A549 (cell line): ENCODE measurements at regions not wholly inside any gene's neighbourhood (a gene's known extent, or its start where the extent isn't known, plus 50 kb on each side); places are given as distances from the start of the nearest gene placed in this dataset.

Source experiments
- EHMT2 ChIP-seq: fragments of 200-600 bp; sonication (generic); IDR thresholded peaks from 2 replicates; pipeline ENCODE4 v1.6.1; 2016; ENCODE audit warnings: antibody characterized with exemption, low read depth, mild to moderate bottlenecking, moderate library complexity
- KDM1A ChIP-seq: fragments of 200-600 bp; sonication (generic); IDR thresholded peaks from 2 replicates; pipeline ENCODE4 v1.6.1; 2016; ENCODE audit warnings: low read depth, mild to moderate bottlenecking
- POLR2A ChIP-seq: IDR thresholded peaks from 2 replicates; pipeline ENCODE4 v1.6.1; 2012; ENCODE audit warnings: mild to moderate bottlenecking, low read length
- SMC3 ChIP-seq: fragments of >200 bp; sonication (Bioruptor Twin); formaldehyde crosslinking; IDR thresholded peaks from 3 replicates; pipeline ENCODE4 v1.6.1; 2018; ENCODE audit warnings: inconsistent platforms
- TF ChIP-seq, protein P1 (sequence below): fragments of >200 bp; sonication (Bioruptor Twin); formaldehyde crosslinking; IDR thresholded peaks from 3 replicates; pipeline ENCODE4 v1.5.1; 2016
- TF ChIP-seq, protein P2 (sequence below): fragments of 450-650 bp; IDR thresholded peaks from 2 replicates; pipeline ENCODE4 v1.6.1; 2014; ENCODE audit warnings: antibody characterized with exemption

DNA sequence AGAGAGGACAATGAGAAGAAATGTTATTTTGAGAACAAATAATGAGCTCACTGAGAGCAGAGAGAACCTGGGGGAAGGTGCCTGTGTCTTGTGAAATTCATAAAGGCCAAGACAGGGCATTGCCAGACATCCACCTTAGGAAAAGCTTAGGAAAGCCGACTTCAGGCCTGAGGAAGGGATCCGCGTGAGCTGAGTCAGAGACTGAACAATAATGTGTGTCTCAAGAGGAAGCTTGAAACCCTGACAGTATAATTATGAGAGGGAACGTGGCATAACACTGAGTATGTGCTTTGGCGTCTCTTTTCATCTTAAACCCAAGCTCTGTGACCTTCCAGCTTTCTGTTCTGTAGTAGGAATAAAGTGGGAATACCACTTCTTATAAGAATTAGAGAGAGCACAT is 307.2 kb downstream of the ACTR3B start:
- TF ChIP-seq, protein P1, sequence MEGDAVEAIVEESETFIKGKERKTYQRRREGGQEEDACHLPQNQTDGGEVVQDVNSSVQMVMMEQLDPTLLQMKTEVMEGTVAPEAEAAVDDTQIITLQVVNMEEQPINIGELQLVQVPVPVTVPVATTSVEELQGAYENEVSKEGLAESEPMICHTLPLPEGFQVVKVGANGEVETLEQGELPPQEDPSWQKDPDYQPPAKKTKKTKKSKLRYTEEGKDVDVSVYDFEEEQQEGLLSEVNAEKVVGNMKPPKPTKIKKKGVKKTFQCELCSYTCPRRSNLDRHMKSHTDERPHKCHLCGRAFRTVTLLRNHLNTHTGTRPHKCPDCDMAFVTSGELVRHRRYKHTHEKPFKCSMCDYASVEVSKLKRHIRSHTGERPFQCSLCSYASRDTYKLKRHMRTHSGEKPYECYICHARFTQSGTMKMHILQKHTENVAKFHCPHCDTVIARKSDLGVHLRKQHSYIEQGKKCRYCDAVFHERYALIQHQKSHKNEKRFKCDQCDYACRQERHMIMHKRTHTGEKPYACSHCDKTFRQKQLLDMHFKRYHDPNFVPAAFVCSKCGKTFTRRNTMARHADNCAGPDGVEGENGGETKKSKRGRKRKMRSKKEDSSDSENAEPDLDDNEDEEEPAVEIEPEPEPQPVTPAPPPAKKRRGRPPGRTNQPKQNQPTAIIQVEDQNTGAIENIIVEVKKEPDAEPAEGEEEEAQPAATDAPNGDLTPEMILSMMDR, result no peak
- no peak for TF ChIP-seq POLR2A
- no peak for TF ChIP-seq EHMT2
- TF ChIP-seq SMC3, result no peak
- no peak for TF ChIP-seq KDM1A
- TF ChIP-seq, protein P2, sequence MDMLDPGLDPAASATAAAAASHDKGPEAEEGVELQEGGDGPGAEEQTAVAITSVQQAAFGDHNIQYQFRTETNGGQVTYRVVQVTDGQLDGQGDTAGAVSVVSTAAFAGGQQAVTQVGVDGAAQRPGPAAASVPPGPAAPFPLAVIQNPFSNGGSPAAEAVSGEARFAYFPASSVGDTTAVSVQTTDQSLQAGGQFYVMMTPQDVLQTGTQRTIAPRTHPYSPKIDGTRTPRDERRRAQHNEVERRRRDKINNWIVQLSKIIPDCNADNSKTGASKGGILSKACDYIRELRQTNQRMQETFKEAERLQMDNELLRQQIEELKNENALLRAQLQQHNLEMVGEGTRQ, result no peak
